Globus pallidus (tissue), 1 donor: ENCODE measurements at regions not wholly inside any gene's neighbourhood (a gene's known extent, or its start where the extent isn't known, plus 50 kb on each side); places are given as distances from the start of the nearest gene placed in this dataset.
A peak's percentile ranks its signal among the peaks of the same experiment; 100 is the strongest.
"Not testable (repeated sequence)": the region's sequence is repeated elsewhere in the genome, so short reads cannot be mapped to it uniquely, and the experiment has no call there.

Experiments used
- DNase-seq: peaks from one replicate; pipeline ENCODE4 v3.0.0-alpha.2; 2015; ENCODE audit warnings: low spot score

- no peak for DNase-seq
Measured at GRCh38 chr1:91605566-91605965, 104.9 kb downstream of the CDC7 start.

GRCh38 chr1:91606546-91607078, 106.0 kb downstream of the CDC7 start:
- no peak for DNase-seq

DNA sequence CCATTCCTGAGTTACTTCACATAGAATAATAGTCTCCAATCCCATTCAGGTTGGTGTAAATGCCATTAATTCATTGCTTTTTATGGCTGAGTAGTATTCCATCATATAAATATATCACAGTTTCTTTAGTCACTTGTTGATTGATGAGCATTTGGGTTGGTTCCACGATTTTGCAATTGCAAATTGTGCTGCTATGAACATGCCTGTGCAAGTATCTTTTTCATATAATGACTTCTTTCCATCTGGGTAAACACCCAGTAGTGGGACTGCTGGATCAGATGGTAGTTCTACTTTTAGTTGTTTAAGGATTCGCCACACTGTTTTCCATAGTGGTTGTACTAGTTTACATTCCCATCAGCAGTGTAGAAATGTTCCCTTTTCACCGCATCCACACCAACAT, 107.0 kb downstream of the CDC7 start:
- DNase-seq = not testable (repeated sequence)

DNA sequence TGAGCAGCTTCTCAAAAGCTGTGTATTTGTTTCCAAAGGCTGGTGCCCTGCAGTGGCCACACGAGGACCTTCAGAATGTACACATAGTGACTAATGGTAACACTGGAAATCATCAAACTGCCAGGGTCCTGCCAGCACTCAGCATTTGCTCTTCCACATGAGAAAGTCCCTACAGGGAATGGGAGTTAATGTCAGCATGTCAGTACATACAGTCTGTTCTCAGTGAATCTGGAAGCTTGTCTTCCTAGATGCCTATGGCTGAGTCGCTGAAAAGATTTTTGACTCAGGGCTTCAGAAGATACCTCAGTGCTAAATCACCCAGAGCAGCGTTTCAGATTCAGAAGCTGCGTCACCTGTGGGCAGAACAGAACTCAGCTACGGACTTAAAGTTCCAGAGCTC, 108.2 kb downstream of the CDC7 start:
- no peak for DNase-seq

DNA sequence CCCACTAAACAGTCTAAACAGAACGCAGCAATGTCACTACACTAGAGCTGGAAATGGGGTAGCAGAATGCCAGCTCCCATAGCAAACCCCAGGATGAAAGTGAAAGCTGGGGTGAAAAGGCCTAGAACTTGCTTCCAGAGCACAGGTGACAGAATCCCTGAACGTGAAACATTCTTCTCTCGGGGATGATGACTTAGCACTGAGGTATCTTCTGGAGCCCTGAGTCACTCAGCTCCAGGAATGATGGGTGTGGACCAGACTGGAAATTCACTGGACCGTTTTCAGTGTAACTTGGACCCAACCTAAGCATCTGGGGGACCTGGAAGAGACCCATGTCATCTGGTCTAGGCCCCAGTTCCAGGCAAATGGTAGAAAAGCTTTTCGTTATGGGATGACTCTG, 108.9 kb downstream of the CDC7 start:
- no peak for DNase-seq

- DNase-seq = no peak
Measured at GRCh38 chr1:91610102-91610501, 109.5 kb downstream of the CDC7 start.

GRCh38 chr1:91610789-91611188, 110.1 kb downstream of the CDC7 start:
- no peak for DNase-seq

DNA sequence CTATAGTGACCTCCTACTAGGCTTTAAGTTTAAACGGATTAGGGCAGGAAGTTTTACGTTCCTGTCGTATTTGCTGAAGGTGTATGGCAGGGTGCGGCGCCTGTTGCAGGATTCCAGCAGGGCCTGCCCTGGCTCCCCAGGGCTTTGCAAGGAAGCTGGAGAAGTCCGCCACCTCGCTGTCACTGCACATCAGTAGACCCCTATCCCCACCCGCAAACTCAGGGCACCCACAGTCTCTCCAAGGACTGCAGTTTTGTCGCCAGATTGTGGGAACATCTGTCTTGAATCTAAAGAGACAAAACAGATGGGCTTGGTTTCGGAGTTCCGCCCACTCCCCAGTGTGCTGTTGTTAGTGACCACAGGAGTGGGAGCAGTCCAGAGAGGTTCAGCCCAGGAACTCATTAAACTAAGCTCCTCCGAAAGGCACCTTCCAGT, 110.8 kb downstream of the CDC7 start:
- DNase-seq = no peak

DNA sequence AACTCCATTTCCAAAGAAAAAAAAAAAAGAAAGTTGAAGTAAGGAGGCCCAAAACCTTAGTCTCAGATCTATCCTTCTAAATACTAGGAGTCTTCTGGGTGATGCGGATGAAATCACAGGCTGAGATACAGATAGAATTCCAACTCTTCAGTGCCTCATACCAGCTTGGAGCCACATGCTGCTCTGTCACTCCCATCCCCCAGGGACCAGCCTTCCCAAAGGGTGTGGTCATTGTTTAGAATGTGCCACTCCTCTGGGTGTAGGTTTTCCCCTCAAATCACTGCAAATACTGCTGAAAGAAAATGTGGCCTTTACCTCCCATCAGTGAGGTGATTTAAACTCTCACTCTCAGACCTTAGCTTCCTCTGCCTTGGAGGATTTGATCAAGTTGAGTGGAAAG, 112.9 kb downstream of the CDC7 start:
- DNase-seq = no peak

GRCh38 chr1:91616712-91617111, 116.1 kb downstream of the CDC7 start:
- no peak for DNase-seq

DNA sequence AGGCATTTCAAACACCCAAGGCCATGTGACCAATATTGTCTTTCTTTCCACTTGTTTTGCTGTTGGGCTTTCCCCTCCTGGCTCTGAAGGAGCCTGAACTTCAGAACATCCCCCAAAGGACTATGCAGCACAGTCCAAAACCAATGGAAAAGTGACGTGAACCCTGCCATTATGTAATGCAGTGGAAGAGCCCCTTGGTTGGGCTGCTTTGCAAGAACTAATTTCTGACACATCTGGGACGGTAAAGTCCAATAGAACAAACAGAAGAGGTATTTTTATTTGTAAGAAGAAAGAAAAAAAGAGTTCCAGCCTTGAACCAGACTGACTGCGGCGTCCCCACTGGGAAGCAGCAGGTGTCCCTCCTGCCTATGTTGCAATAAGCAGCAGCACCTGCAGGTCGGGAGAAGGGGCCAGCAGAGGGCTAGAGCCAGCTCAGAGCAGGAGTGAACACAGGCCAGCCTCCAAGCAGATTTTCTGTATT, 116.7 kb downstream of the CDC7 start:
- no peak for DNase-seq

GRCh38 chr1:91619881-91620280, 119.2 kb downstream of the CDC7 start:
- no peak for DNase-seq

GRCh38 chr1:91621360-91621759, 120.7 kb downstream of the CDC7 start:
- DNase-seq = no peak

- peak; percentile 38 for DNase-seq
Measured at GRCh38 chr1:91621907-91622306, 121.3 kb downstream of the CDC7 start.

- peak; percentile 70 for DNase-seq
Measured at GRCh38 chr1:91622616-91623015, 122.0 kb downstream of the CDC7 start.

DNA sequence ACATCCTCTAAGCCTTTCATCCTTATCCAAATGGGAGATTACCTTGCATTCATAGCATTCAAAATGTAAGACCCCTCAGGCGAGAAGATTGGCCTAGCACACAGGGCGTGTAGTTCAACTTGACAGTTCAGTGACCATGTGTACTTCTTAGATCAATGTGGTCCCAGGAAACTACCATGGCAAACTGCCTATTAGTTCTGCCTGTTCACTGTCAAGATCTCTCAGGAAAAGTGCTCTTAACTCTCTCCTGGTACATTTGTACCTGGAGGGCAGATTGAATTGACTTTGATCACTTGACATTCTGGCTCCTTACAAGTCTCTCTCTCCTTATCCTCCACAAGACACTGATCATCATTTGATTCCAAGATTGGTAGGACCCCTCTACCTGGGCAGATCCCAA, 122.4 kb downstream of the CDC7 start:
- DNase-seq = no peak

DNA sequence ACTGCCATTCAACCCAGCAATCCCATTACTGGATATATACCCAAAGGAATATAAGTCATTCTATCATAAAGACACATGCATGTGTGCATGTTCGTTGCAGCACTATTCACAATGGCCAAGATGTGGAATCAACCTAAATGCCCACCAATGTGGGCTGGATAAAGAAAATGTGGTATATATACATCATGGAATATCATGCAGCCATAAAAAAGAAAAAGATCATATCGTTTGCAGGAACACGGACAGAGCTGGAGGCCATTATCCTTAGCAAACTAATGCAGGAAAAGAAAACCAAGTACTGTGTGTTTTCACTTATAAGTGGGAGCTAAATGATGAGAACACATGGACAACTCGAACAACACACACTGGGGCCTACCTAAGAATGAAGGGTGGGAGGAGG, 123.7 kb downstream of the CDC7 start:
- DNase-seq = no peak
